CD4-positive, alpha-beta T cell treated with Interleukin-6 at 100 ng/mL for 8 hours (primary cell): ENCODE measurements at regions not wholly inside any gene's neighbourhood (a gene's known extent, or its start where the extent isn't known, plus 50 kb on each side); places are given as distances from the start of the nearest gene placed in this dataset.

ENCODE experiments used
- DNase-seq: peaks from one replicate; pipeline ENCODE4 v3.0.0-alpha.2; 2020; ENCODE audit warnings: mixed read lengths, low spot score

DNA sequence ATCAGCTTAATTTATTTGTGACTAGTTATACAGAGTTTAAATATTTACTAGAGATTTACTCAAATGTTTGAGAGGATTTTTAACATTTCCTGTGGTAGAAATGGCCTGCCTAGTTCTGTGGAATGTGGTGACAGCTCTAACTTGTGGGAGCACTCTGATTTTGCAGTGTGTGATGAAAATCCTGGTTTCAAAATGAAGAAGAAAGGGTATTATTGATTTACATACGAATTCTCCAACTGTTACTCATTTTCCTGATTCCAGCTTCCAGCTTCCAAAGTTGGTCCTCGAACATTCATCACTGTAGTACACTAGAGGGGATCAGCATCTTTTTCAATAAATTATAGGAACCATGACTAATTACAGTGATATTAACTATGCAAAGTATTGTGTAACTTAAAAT lies 462.7 kb upstream of the PKN2 start:
- no peak for DNase-seq

DNA sequence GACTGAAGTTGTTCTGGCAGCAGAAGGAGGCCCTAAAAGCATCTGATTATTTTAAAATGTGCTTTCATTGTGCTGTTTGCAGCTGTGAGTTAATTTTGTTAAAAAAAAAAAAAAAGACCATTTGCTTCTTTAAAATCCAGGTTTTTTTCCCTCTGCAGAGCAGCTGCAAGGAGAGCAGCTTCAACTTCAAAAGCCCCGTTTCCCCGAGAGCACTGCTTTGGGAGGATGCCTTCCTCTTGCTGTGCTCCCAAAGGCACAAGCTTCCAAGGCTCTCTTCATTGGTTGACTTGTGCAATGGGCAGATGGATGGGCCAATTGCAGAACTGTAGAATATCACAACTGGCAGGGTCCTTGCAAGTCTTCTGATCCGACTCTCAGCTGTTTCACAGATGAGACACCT lies 459.2 kb upstream of the PKN2 start:
- no peak for DNase-seq

DNA sequence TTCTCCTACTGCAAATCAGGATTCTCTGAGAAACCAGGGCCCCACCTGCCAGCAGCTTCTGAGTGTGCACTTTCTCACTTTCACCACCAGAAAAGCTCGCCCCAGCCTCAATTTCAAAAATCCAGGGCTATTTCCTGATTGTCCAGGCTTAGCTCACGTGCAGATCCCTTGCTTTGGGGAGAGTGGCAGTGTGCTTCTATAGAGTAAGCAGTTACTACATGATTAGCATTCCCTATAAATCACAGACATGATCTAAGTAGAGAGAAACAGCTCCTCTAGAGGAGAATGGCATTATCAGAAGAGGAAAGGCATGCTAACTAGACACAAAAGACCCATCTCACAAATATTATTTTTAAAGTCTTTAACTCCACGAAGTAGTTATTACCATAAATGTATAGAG lies 456.0 kb upstream of the PKN2 start:
- no peak for DNase-seq

DNA sequence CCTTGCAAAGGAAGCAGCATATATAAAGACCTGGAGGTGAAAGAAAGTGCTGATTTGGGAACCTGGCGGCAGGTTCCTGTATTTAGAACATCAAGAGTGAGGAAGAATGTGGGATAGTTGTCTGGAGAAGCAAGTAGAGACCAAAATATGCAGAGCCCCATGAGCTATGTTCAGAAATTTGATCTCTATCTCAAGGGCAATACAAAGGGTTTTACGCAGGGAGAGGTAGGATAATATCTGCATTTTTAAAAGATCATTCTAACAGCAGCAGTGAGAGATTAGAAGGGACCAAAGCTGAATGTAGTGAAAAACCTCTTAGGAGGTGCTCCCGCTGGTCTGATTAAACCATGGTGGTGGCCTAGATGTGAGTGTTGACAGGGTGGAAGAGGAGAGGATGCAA lies 453.9 kb upstream of the PKN2 start:
- no peak for DNase-seq

DNA sequence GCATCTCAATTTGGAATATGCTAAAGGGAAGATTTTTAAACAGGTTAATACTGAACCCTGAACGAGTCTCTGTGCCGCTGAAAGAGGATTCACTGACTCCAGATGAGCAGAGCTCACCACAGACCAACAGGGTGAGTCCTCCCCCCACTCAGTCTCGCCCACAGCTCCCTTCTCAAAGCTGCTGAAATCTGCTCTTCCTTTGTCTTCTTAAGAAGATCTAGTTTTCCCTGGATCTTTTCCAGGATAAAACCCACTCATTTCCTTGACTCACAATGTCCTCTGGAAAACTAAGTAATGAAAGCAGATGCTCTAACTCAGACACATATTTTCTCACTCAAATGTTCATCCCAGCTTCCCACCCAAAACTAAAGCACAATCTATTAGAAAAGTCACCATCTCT lies 447.0 kb upstream of the PKN2 start:
- DNase-seq: no peak

DNA sequence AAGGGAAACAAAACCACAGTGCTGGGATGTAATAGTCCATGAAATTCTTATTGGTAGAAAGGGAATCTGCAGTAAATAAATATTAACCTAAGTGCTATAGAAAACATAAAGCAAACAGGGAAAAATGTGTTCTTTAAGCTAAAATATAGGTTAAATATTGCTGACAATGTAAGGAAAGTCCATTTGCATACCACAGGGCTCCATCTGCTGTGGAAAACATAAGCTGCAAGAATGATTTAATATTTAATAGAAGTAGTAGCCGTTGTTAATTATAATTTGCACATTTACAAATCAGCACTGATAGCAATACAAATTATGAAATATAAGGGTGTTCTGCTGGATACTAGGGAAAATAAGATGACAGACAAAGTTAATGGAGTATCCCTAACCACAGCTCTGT lies 444.9 kb upstream of the PKN2 start:
- DNase-seq: no peak

DNA sequence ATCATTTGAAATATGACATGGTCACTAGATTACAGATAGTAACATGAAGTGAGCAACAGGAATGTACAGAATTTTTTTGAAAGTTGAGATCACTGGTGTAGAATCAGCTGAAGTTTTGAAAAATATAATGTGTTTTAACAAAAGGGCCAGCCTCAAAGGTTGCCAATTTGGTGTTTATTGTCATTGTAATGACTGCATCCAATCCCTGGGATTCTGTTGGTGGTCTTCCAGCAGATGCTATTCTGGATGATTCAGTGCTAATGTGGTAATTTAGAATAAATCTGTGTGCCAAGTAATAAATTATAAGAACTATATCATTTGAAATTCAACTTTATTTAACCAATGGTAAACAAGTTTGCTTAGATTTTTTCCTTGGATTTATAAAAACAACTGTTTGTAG lies 436.4 kb upstream of the PKN2 start:
- DNase-seq: no peak

DNA sequence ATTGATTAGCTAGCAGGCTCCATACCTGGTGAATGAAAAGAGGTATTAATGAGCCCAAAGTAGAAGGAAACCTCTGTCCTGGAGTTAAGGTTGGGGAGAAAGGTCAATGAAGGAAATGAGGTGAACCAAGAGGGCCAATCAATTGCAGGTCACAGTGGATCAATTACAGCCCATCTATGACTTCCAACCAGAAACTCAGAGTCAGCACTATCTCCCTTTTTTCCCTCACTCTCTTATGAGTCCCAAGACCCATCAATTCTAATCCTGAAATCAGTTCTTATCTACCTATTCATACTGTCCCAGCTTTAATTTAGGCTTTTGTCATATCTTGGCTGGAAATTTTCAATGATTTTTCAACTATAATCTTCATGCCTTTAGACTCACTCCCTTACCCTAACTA lies 433.2 kb upstream of the PKN2 start:
- DNase-seq: no peak

DNA sequence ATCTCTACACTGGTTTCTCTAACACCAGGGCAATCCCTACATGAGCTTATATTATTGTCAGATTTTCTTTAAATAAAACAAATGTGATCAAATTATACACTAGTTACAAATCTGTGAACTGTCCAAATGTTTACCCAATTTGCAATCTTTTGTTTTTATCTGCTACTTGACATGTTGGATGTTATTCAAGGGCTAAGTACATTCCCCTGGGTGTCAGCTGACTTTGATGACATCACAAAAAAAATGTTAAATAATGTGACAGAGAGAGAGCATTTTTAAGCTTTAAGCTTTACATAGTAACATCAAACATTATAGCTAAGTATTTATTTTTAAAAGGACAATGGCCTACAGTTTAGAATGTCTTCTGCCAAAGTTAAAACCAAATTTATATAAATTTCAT lies 431.3 kb upstream of the PKN2 start:
- DNase-seq: no peak

DNA sequence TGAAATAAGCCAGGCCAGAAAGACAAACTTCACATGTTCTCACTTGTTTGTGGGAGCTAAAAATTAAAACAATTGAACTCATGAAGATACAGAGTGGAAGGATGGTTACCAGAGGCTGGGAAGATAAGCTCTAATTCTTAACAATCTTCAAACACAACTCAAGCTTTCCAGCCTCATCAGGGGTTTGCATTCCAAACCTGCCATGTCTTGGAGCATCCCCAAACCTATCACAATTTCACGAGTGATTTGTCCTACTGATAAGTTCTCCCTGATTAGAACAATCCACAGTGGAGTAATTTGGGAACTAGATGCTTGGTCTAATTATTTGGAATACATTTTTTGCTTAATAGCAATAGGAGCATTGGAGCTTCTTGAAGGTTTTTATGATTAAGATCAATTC lies 418.5 kb upstream of the PKN2 start:
- no peak for DNase-seq

DNA sequence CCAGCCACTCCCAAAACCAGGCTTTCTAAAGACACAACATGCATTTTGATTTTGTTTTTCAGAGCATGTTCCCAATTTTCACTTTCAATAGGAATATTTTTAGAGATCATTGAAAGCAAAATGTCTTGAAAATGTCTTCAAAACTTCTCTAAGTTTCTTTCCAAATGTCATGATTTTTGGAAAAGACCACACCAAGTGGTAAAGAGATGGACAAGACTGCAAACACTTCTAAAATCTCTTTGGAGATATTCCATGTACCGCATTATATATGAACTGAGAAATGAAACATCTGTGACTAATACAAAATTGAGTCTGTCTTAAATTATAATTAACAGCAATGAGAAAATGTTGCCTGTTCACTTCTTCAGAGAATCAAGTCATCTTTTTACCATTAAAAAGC lies 418.0 kb upstream of the PKN2 start:
- DNase-seq: no peak

DNA sequence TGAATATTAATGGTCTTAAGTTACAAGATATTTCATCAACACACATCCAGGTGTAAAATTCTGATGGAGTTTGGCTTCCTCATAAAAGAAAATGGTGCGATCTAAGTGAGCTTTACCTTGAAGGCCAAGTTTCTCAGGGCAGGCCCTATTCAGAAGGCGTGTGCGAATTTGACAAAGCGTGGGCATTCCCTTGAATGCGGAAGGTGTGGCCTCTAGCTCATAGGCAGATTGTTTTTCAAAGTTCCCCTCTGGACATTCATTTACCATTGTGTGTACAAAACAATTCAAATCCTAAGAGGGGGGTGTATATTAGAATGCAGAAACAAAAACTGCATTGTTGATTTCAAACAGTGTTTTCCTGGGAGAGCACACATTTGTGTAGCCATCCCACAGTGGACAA lies 411.9 kb upstream of the PKN2 start:
- DNase-seq: no peak

DNA sequence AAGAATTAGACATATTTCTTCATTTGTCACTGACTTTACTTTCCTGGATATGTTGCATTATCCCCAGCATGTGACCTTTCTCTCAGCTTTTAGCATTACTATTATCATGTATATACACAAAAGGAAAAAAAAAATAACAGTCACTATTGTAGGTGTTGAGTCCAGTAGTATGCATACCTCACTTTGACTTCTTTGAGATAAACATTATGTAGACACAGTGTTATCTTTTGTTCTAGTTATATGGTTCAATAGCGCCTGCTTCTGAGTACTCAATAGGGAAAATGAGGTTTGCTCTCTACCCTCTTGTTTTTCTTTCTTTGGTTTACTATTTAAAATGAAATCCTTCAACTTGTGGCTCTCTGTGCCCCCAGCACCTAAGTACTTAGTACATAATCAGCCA lies 409.6 kb upstream of the PKN2 start:
- no peak for DNase-seq

DNA sequence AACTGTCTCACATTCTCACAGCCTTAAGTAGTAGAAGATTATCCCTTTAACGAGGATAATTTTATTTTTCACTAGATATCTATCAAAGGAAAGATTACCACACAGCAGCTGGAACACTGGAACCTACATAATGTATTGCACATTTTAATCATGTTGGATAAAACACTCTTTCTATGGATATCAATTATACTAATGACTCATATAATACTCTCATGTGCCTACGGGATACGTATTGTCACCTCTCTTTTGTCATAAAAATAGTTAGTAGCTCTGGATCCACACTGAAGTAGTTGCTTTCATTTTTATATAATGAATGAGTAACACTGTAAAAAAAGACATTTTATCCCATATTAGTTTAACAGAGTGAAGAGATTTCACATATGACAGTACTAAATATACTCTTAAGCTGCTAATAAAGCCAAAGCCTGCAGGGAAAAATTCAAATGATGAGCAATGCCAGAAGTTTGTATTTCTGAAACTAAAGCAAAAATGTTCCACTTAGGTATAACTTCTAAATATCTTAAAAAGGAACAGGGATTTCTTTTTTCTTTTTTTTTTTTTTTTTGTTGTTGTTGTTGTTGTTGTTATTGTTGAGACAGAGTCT lies 408.7 kb upstream of the PKN2 start:
- no peak for DNase-seq

DNA sequence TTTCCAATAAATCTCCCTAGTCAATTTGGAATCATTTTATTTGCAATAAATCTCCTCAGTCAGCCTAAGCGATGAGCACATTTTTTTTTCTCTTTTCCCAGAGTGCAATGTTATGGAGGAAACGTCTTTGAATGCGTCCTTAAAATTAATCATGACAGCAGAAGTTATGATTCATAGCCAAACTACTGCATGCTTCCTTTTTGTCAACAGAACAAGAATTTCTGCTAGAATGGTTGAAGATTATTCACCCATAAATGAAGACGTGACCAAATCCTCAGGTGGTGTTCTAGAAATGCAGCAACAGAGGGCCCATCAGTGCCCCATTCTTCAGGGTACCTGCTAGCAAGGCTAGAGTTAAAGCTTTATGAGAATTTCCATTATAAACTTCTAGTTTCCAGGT lies 407.9 kb upstream of the PKN2 start:
- no peak for DNase-seq

DNA sequence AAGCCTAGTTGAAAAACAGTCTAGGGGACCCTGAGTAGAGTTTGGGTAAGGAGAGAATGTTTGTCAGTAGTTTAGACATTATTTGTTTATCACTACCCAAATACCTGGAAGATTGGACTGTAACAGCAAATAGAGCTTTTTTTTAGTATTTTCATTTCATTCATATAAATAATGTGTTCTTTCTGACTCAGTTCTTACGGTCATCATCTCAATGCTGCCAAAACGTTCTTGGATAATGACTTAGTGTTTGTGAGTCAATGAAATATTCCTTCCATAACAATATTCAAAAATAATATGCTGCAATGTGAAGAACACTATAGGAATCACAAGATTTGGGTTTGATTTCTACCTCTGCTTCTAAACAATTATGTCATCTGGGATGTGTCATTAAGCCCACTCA lies 400.0 kb upstream of the PKN2 start:
- no peak for DNase-seq

DNA sequence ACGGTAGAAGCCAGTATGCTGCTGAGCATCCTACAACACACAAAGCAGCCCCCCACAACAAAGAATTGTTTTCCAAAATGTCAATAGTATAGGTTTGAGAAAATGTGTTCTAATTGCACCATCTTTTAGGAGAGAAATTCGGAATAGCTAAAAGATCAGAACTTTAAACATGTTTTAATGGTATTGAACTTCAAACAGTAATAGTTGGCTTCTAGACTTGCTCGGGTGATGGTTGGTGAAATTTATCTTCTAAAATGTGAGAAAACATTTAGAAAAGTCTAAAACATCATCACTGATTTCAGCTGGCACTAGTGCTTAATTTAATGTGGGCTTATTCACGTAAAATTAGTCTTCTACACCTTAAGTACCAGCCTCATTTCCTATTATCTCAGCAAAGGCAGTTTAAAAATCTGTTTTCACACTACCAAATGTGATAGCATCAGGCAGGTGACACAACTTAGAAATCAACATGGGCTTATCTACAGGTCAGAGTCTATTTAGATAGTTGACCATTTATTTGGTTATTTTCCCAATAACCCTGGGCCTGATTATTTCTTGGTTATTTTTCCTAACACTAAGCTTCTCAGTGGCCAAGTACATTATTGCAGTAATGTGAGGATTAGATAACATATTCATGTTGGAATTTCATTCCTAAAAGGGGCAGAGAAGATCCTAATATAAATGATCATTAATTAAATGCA lies 399.3 kb upstream of the PKN2 start:
- DNase-seq: no peak

DNA sequence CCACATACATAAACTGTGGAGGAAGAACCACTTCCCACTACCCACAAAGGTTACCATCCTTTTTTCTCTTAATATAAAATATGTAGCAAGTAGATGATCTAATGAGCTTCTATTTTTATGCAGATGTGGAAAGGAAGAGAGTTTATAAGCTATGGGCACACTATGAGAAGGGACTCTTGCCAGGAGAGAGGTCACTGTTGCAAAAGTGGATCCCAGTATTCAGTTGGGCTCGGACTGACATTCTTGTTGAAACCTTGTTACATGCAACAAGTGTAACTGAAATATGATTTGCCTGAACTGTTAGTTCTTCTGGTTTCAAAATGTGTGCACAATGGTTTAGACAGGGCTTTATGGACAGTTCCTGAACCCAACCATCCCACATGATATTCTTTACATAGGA lies 397.4 kb upstream of the PKN2 start:
- no peak for DNase-seq

DNA sequence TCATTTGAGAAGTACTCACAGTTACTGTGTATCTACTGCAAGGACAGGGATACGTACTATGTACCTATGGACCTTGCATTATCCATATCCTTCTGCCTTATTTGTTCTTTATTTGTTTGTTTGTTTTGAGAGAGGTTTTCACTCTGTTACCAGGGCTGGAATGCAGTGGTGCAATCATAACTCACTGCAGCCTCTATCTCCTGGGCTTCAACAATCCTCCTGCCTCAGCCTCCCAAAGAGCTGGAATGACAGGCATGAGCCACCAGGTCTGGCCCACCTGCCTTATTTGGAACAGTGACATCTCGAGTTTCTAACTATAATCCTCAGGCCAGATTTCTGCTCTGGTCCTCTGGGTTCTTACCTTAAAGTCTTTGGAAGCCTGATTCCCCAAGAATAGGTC lies 395.5 kb upstream of the PKN2 start:
- no peak for DNase-seq

DNA sequence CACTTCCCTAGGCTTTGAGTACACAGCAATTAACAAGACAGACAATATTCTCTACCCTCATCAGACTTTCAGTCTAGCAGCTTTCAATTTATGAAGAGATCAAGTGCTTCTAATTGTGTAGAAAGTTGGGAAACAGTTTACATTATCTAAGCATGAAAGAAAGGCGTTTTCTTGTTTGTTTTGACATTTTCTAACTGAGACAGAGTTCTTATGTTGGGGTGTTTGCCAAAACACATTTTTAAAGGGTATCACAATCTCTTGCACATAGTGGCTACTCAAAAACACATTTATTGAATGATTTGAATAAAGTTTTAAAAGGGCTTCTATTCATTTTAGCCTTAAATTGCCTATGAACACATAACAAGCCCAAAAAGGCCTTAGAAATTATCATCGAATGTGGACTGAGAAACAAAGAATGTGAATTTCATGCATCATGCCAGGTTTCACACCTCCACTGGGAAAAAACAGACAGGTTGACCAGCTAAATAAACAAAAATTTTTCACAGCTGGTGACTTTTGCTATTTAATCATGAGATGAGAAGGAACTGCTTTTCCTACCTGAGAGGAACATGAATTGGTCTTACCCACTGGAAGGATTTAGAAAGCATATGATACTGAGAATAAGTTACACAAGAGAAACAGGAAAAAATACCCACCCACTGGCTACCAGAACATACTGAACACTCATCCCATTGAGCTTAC lies 394.5 kb upstream of the PKN2 start:
- DNase-seq: no peak

DNA sequence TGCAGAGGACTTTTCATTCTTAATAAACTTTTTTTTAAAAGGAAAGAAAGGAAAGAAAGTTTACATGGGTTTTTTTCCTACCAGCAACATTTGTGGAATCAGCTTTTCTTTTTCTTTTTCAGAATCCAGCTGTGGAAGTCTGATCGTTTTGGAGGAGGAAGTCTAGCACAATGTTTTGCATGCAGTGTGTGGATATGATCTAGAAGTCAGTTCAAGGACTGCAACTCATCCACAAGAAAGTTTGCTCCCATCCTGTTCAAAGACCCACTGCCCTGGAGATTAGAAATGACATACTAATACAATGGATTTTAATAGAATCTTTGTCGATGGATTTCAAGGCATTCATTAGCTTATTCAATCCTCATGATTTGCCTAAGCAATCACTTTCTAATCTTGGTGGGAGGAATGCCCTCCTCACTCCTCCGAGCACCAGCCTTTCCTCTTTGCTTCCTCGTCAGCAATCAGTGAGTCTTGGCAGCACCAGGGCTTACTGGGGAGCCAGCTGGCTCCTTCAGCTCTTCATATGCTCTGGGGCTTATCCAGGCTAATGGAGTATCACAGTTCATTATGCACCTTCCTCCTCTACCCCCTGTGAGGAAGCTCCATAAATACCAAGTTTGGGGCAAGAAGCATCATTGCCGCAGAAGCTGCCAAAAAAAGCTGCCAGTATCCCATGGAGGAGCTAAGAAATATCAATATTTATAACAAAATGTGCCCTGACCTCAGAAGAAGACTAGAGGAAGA lies 392.3 kb upstream of the PKN2 start:
- DNase-seq: no peak

DNA sequence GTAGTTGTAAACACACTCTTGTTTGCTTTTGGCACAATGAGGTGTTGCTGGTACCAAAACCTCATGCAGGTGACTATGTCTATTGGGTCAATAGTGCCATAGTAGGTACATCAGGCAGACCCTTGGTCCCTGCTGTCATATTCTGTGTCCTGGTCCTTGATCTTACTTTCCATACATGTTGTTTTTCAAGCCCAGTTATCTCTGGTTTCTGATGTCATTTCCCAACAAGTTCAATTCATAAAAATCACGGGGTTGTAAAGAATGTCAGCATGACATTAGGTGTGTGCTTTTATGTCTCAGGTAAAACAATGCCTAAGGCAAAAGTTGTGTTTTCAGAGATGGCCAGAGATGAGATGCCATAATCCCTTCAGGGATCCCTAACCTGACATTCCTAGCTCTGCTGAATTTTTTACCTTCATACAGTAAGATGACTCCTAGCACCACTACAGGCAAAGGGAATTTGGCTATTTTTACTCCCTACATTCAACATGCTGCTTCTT lies 390.3 kb upstream of the PKN2 start:
- DNase-seq: no peak

DNA sequence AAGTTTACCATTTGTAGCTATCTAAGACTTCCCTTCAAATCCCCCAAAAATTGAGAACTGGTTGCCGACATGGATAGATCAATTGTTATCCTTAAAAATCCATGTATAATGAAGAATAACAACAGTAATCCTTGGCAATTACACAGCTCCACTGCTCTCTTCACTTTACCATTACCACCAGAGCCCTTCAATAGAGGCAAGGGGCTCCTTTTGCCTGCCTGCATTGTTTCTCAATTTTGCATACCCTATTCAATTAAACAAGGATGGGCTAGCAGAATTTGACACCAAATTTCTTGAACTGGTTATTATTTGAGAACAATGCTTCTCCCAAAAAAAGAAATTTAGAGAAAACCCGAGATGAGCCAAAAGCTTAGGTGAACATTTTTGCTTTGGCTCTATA lies 387.8 kb upstream of the PKN2 start:
- DNase-seq: no peak
